ENCODE measurements at regions not wholly inside any gene's neighbourhood (a gene's known extent, or its start where the extent isn't known, plus 50 kb on each side); places are given as distances from the start of the nearest gene placed in this dataset.

DNA sequence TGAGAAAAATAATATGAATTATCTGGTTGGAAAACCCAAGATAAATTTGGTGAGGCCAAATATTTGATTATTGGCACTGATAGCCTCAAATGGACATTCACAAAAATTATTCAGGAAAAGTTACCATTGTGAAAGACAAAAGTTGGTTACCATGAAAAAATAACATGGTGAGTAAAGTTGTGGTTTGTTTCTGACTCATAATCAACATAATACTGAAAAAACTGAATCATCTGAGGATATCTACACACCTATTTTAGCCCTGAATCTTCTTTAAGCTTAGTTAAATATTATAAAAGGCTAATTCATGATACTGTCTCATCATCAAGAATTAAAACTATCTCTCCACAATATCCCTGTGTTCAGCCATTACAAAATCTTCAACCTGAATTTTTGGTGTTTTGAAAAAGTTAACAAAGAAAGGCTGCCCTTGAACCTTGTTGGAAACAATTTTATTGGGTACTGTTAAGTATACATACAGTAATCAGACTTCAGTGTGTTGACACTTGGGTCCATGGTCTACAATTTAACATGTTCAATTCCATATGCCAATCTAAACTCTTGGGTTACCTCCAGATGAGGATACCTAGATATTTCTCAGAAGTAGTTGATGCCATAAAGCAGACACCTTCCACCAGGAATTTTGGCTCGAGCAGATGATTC, 607.5 kb upstream of the SLC39A10 start:
- TF ChIP-seq, protein P1, sequence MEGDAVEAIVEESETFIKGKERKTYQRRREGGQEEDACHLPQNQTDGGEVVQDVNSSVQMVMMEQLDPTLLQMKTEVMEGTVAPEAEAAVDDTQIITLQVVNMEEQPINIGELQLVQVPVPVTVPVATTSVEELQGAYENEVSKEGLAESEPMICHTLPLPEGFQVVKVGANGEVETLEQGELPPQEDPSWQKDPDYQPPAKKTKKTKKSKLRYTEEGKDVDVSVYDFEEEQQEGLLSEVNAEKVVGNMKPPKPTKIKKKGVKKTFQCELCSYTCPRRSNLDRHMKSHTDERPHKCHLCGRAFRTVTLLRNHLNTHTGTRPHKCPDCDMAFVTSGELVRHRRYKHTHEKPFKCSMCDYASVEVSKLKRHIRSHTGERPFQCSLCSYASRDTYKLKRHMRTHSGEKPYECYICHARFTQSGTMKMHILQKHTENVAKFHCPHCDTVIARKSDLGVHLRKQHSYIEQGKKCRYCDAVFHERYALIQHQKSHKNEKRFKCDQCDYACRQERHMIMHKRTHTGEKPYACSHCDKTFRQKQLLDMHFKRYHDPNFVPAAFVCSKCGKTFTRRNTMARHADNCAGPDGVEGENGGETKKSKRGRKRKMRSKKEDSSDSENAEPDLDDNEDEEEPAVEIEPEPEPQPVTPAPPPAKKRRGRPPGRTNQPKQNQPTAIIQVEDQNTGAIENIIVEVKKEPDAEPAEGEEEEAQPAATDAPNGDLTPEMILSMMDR (IDR thresholded peaks at IDR 0.05) = no peak
- TF ChIP-seq POLR2A (IDR thresholded peaks at IDR 0.05) = no peak
